Smooth muscle cell (in vitro differentiated cells): ENCODE measurements at regions not wholly inside any gene's neighbourhood (a gene's known extent, or its start where the extent isn't known, plus 50 kb on each side); places are given as distances from the start of the nearest gene placed in this dataset.

Experiments used
- DNase-seq: peaks from one replicate; lab custom pipeline; 2025; ENCODE audit not compliant: unreplicated experiment; lab: John Stamatoyannopoulos, UW
- H2AFZ ChIP-seq: fragments of 200-600 bp; sonication (generic); 2 replicates; pipeline ENCODE4 v1.6.0; 2016; ENCODE audit warnings: antibody characterized with exemption, low read depth, mild to moderate bottlenecking
- H3F3A ChIP-seq: fragments of 200-600 bp; sonication (generic); 2 replicates; pipeline ENCODE4 v1.6.0; 2017; ENCODE audit warnings: antibody characterized with exemption, low read depth
- H3K27ac ChIP-seq: fragments of 200-600 bp; sonication (generic); 2 replicates; pipeline ENCODE4 v1.5.1; 2016; ENCODE audit warnings: low read depth, mild to moderate bottlenecking
- H3K27me3 ChIP-seq: fragments of 200-600 bp; sonication (generic); 2 replicates; pipeline ENCODE4 v1.6.1; 2016; ENCODE audit warnings: low read depth, mild to moderate bottlenecking
- H3K36me3 ChIP-seq: fragments of 200-600 bp; sonication (generic); 2 replicates; pipeline ENCODE4 v1.5.1; 2016; ENCODE audit warnings: low read depth
- H3K4me1 ChIP-seq: fragments of 200-600 bp; sonication (generic); 2 replicates; pipeline ENCODE4 v1.5.1; 2016; ENCODE audit warnings: low read depth
- H3K4me2 ChIP-seq: fragments of 200-600 bp; sonication (generic); 2 replicates; pipeline ENCODE4 v1.6.0; 2016; ENCODE audit warnings: mild to moderate bottlenecking
- H3K4me3 ChIP-seq: fragments of 200-600 bp; sonication (generic); 2 replicates; pipeline ENCODE4 v1.5.1; 2016; ENCODE audit warnings: mild to moderate bottlenecking
- H3K79me2 ChIP-seq: fragments of 200-600 bp; sonication (generic); 2 replicates; pipeline ENCODE4 v1.6.0; 2016; ENCODE audit warnings: low read depth, mild to moderate bottlenecking
- H3K9ac ChIP-seq: fragments of 200-600 bp; sonication (generic); 2 replicates; pipeline ENCODE4 v1.6.0; 2016; ENCODE audit warnings: low read depth
- H3K9me3 ChIP-seq: fragments of 200-600 bp; sonication (generic); replicated peaks from 2 replicates; pipeline ENCODE4 v1.5.1; 2016; ENCODE audit warnings: low read depth
- H4K20me1 ChIP-seq: fragments of 200-600 bp; sonication (generic); 2 replicates; pipeline ENCODE4 v1.6.0; 2016; ENCODE audit warnings: low read depth
- CTCF ChIP-seq: fragments of 200-600 bp; sonication (generic); IDR thresholded peaks from 2 replicates; pipeline ENCODE4 v1.5.1; 2017; ENCODE audit warnings: borderline replicate concordance, mild to moderate bottlenecking, antibody characterized with exemption; ENCODE audit not compliant: insufficient read depth, poor library complexity, severe bottlenecking
- WGBS: methylation state at CpG from one replicate; pipeline ENCODE4 v1.1.7; 2016; ENCODE audit warnings: low lambda C conversion rate; 5-methylcytosine and 5-hydroxymethylcytosine counted together

GRCh38 chr6:44528716-44529115, 141.2 kb downstream of the CDC5L start:
- no peaks in the 10 kb centered on the region for H3K4me1 ChIP-seq
- no peaks in the 10 kb centered on the region for H3K27me3 ChIP-seq
- no peak overlapping the region for H3K4me2 ChIP-seq
- H3K36me3 ChIP-seq: no peaks in the 10 kb centered on the region
- H3K79me2 ChIP-seq: no peaks in the 10 kb centered on the region
- DNase-seq: no peak
- no peak for TF ChIP-seq CTCF
- no peaks in the 10 kb centered on the region for H4K20me1 ChIP-seq
- no peak overlapping the region for H2AFZ ChIP-seq
- peaks cover 7% of the 10 kb centered on the region for H3K9me3 ChIP-seq
- H3K9ac ChIP-seq: no peak overlapping the region
- no peak overlapping the region for H3K4me3 ChIP-seq
- no peak overlapping the region for H3K27ac ChIP-seq
- H3F3A ChIP-seq: no peaks in the 10 kb centered on the region
- WGBS: 97% methylated on average over 2 of the region's 2 CpGs

GRCh38 chr6:44529146-44529905, 141.8 kb downstream of the CDC5L start:
- Histone ChIP-seq H4K20me1 (no peaks in the 10 kb centered on the region), H3K9me3 (peaks cover 3% of the 10 kb centered on the region), H3K9ac (no peak overlapping the region), H3K4me2 (no peak overlapping the region), H3K27me3 (no peaks in the 10 kb centered on the region), H3F3A (no peaks in the 10 kb centered on the region), H3K4me3 (no peak overlapping the region), H3K79me2 (no peaks in the 10 kb centered on the region), H3K4me1 (no peaks in the 10 kb centered on the region), H2AFZ (no peak overlapping the region), H3K36me3 (no peaks in the 10 kb centered on the region), H3K27ac (no peak overlapping the region)
- 84% methylated on average over 11 of the region's 11 CpGs for WGBS
- no peak for TF ChIP-seq CTCF
- no peak for DNase-seq

GRCh38 chr6:44530209-44530909, 142.9 kb downstream of the CDC5L start:
- Histone ChIP-seq H3K27ac (no peak overlapping the region), H3K27me3 (no peaks in the 10 kb centered on the region), H3K9ac (no peak overlapping the region), H3K4me1 (no peaks in the 10 kb centered on the region), H3K4me2 (no peak overlapping the region), H3K36me3 (no peaks in the 10 kb centered on the region), H3F3A (no peaks in the 10 kb centered on the region), H3K9me3 (no peaks in the 10 kb centered on the region), H3K79me2 (no peaks in the 10 kb centered on the region), H4K20me1 (no peaks in the 10 kb centered on the region), H2AFZ (no peak overlapping the region), H3K4me3 (no peak overlapping the region)
- TF ChIP-seq CTCF: no peak
- no peak for DNase-seq
- WGBS: 83% methylated on average over 8 of the region's 8 CpGs
